ENCODE measurements at regions not wholly inside any gene's neighbourhood (a gene's known extent, or its start where the extent isn't known, plus 50 kb on each side); places are given as distances from the start of the nearest gene placed in this dataset.

DNA sequence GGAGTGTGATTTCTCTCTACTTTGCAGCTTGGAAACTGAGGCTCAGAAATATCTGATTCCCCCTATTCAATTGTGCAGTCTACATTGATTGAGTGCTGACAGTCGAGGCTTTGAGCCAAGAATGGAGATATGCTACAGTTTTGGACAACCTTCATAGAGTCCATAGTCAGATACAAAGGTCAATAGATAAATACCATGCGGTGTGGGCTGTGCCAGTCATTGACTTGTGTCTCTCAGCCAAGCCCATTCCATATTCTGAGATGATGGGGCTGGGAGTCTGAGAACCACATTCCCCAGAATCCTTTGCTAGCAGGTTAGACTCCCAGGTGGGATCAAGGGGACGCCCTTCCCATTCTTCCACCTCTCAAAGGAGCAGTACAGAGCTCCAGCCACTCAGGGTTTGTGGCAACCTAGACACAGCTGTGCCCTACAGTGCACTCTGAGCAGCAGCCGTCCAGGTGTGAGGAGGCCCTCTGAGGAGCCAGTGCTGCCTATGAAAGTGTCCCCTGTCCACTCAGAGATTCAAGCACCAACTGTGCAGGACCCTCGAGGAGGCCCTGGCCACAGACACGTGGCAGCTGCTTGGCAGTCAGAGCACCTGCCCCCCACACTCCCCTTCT, 348.3 kb downstream of the CYRIA start:
- no peak for DNase-seq (ENCODE audit: low spot score)

- DNase-seq (ENCODE audit: low spot score) = no peak
These were observed 349.0 kb downstream of the CYRIA start for GRCh38 chr2:16316456-16317210.

DNA sequence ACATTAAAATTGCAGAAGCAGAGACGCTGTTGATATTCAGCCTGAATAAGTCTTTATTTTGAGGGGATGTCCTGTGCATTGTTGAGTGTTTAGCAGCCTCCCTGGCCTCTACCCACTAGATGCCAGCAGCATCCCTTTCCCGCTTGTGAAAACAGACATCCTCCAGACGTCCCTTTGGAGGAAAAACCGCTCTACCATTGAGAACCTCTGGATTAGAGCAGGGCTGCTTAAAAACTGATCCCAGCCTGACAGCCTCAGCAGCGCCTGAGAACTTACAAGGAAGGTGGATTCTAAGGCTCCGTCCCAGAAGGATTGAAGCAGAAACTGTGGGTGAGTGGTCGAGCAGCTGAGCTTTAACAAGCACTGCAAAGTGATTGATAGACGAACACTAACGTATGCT, 349.7 kb downstream of the CYRIA start:
- DNase-seq (ENCODE audit: low spot score) = no peak

DNA sequence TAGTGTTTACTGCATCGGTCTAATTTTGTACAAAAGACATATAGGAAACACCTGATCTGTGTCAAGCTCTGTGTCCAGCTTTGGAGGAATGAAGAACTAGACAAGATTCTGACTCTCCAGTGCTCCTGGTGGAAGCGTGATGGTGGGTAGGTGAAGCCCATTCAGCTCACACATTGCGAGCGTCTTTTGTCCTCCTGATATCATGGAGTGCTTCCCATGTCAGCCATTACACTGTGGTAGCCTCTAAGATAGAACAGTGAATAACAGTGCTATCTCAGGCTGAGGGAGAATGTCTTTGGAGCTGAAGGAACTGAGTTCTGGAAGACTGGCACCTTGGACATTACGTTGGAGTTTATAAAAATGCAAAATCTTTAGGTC, 350.2 kb downstream of the CYRIA start:
- no peak for DNase-seq (ENCODE audit: low spot score)

DNA sequence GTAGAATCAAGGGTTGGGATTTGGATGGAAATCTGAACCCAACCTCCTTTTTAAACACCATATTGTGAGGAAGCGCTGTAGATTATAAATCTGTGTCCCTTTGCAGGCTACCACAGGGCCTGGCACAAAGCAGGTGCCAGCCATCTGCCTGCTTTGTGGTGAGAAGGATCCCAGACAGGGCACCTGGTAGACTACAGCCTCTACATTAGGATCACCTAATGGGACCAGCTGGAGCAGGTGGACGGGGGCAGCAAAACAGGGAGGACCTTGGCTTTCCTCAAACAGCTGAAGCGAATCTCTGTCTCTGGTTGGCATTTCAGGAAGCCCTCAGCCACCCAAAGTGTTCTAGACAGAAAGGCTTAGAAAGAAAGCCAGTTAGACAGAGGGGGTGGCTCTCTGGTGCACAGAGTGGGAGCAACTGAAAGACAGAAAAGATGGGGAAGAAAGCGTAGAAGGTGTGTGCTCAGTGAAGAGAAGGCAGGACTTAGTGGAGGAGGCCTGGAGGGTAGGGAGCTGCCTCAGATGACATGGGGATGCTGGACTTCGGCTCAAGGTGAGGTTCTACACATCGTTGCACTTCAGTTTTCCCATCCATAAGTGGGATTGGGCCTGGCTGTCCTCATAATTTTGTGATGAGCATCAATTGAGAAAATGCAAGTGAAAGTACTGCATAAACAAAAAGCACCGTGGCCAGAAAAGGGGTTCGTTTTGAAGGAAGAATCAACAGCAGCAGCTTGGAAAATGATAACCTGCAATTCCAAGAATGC, 350.8 kb downstream of the CYRIA start:
- DNase-seq (ENCODE audit: low spot score) = no peak

DNA sequence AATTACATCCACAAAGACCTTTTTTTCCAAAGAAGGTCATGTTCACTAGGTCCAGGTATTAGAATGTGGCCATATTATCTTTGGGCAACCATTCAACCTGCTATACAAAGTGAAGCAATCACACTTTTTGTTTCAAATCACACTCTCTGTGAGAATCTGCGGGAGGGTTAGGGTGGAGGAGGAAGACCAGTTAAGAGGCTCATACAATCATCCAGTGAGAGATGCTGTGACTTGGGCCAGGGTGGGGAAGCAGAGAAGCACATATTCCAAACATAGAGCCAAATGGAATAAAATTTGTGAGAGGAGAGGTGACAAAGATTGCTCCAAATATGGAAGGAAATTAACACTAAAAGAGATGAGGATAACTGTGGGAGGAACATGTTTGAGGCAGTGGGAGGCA, 351.6 kb downstream of the CYRIA start:
- no peak for DNase-seq (ENCODE audit: low spot score)

DNA sequence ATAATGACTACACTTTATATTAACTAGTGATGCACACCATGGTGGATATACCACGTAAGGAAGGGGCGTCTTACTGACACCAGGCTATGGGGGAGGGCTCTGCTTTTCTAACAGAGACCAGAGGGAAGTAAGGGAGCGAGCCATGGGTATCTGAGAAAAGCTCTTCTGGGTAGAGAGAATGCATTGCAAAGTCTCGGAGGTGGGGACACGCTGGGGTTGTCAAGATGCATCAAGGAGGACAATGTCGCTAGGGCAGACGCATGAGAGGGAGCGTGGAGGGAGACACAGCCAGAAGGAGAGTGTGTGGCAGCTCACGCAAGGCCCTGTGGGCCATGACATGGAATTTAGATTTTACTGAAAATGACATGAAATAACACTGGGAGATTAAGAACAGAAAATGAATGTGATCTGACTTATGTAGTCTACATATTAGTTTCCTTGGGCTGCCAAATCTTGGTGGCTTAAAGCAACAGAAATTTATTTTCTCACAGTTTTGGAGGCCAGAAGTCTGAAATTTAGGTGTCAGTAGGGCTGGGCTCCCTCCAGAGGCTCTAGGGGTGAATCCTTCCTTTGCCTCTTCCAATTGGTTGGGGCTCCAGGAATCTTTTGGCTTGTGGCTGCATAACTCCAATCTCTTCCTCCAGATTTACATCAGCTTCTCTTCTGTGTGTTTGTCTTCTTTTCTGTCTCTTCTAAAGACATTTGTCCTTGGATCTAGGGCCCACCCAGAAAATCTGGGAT, 352.2 kb downstream of the CYRIA start:
- DNase-seq (ENCODE audit: low spot score) = no peak

GRCh38 chr2:16312771-16313170, 352.9 kb downstream of the CYRIA start:
- no peak for DNase-seq (ENCODE audit: low spot score)

DNA sequence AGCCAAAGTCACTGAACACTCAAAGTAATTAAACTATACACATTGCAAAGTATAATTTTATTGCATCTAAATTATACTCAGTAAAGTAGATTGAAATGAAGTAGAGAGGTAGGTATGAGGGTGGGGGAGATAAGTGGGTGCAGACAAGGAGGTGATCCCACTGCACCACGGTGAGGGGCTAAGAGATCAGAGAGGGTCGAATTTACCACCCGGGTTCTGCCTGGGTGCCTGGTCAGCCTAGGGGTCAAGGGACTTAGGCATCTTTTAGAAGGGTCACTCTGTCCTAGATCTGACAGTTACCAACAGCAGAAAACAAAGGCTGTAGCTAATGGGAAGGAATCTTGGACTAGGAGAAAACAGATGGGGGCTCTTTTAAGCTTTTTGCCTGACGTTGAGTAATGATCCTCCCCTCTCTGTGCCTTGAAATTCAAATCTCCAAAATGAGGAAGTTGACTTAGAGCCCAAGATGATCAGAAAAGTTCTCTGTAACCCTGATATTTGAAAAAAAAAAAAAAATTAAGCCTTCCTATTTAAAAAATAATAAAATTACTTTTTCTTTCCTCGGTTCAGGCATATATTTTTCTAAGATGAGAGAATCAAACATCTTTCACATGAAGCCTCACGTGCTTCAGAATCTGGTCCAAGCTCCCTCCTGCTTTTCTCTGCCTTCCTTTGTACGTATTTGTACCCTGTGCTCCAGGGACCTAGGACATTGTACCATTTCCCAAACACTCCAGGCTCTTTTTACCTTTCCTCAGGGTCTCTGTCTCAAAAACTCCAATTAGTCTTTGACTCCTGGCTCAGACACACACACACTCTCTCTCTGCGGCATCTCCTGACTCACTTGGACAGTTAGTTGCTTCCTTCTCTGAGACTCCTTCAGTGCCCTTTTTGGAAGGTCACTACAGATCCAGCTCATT, 353.9 kb downstream of the CYRIA start:
- no peak for DNase-seq (ENCODE audit: low spot score)

GRCh38 chr2:16308816-16309215, 356.8 kb downstream of the CYRIA start:
- no peak for DNase-seq (ENCODE audit: low spot score)

GRCh38 chr2:16304876-16305590, 360.6 kb downstream of the CYRIA start:
- no peak for DNase-seq (ENCODE audit: low spot score)

DNA sequence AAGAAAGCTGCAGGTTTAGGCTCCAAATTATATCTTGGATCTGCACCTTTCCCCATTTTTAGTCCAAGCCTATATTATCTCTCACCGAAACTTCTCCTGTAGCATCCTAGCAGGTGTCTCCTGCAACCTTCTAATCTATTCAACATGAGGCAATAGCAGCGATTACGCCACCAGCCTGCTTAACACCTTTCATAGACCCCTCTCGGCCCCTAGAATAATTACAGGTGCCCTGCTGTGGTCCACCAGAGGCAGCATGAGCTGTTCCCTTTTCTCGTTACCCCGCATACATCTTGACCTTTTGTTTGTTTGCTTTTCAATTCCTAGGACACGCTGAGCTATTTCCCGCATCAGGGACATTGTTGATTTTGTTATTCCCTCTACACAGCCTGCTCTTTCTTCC, 361.9 kb downstream of the CYRIA start:
- no peak for DNase-seq (ENCODE audit: low spot score)

DNA sequence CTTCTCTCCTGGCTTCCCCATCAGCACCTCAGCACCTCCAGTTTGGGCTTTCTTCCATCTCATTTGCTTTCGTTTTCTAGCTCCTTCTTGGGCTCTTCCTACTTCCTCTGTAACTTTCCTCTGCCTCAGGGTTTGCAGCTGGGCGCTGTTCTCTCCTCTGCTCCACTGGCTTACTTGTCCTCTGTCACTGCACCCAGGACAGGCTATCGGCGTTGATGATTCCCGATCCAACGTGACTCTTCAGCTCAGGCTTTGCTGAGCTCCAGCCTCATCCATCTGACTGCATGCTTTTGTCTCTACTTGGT, 362.4 kb downstream of the CYRIA start:
- no peak for DNase-seq (ENCODE audit: low spot score)

DNA sequence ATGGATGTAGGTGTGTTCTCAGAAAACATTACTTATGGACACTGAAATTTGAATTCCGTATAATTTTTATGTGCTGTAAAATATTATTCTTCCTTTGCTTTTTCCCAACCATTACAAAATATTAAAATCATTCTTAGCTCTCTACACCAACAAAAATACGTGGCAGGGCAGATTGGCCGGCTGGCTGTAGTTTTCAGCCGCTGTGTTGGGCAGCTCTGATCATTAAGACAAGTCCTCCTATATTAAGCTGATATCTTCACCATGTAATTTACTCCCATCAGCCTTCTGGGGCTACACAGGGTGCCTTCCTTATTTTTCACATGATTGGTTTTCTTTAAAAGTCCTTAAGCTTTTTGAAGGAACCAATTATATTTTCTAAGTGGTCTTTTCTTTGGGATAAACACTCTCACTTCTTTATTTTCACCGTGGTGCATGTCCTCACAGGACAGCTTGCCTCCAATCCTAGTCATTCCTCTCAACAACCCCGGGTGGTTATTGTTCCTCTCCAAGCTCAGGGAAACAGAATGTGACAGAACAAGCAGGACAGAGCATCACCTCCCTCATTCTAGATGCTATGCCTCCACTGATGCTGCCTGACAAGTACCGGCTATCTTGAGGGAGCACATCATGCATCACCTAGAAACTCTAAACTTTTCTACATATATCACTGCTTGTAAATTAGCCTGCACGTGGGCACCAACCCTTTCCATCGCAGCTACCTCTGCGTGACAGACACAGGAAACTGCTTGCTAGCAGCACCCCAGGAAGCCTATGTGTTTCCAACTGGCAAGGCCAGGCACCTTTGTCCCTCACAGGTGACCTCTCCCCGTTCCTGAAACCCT, 362.3 kb downstream of the MYCN start:
- DNase-seq (ENCODE audit: low spot score) = no peak

DNA sequence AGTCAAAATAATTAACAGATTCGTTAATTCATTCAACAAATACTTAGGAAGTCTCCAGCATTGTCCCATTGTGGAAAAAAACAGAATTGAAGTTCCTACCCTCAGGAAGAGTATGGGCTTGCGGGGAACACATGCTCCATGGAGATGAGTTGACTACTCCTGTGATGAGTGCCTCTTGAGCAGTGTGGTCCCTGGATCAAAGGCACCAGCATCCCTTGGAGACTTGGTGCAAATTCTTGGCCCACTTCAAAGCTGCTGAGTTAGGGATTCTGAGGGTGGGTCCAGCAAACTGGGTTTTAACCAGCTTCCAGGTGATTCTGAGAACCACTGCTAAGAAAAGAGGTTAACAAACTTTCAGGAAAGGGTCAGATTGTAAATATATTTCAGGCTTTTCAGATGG, 361.6 kb downstream of the MYCN start:
- no peak for DNase-seq (ENCODE audit: low spot score)

- no peak for DNase-seq (ENCODE audit: low spot score)
These were observed 358.5 kb downstream of the MYCN start for GRCh38 chr2:16298866-16299265.

- DNase-seq (ENCODE audit: low spot score) = no peak
These were observed 356.2 kb downstream of the MYCN start for GRCh38 chr2:16296331-16297250.

DNA sequence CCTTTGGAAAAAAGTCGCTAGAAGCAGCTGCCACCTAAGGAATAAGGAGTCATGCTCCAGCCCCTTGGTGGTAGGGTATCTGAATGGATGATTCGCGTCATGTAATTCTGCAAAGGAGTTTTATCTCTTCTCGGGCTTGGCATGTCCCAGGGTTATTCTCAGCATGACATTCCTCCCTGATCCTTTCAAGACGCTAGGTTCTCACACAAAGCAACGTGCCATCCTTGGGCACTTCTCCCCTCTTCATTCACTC, 355.6 kb downstream of the MYCN start:
- DNase-seq (ENCODE audit: low spot score) = no peak

DNA sequence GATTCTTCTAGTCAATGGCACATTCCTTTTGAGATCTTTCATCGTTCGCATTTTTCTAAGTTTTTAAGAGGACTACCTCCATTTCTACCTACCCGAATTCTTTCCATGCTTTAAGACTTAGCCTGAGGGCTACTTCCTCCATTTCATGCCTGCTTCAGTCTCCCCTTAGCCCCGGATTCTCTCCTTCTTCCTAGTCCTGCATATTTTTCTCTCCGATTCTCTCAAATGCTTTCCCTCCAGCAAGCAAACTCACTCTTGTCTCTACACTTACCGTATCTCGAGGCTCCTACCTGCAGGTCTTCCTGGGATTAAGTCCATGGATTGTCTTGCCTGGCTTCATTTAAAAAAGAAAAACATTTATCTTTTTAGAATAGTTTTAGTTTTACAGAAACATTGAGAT, 354.4 kb downstream of the MYCN start:
- DNase-seq (ENCODE audit: low spot score) = no peak

Data from CD4-positive, alpha-beta T cell treated with Interleukin-15 for 4 hours (primary cell).